Activated T-cell treated with anti-CD3 and anti-CD28 coated beads, Interleukin-2, amount 50 U/mL, for 48 hours (primary cell): ENCODE measurements at regions not wholly inside any gene's neighbourhood (a gene's known extent, or its start where the extent isn't known, plus 50 kb on each side); places are given as distances from the start of the nearest gene placed in this dataset.
"Not testable (repeated sequence)": the region's sequence is repeated elsewhere in the genome, so short reads cannot be mapped to it uniquely, and the experiment has no call there.

Experiments used
- DNase-seq, 2 experiments: peaks; one replicate each; pipeline ENCODE4 v3.0.0-alpha.2; 2020

DNA sequence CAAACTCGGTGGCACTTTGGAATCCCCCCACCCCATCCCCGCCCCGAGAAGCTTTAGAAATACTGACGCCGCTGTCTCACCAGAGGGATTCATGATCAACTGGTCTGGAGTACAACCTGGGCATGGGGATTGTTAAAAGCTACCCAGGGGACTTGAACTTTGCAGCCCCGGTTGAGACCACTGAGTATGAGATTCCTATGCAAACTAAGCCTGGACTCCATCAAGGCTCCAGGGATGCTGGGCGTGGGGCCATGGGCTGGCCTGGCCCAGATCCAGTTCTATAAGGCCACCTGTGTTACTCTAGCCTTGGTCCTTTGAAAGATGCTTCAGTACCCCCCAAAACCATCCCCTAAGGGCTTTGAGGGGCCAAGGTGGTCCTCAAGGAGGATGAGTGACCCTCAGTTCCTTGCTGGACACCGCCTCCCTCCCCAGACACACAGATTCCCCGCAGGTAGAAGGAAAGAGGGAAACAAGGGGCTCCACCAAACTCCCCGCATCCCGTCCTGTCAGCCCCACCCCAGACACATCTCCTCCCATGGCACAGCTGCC lies 68.5 kb downstream of the MRPL36 start:
- DNase-seq: peak in 1 of 2 experiments; percentile 12

DNA sequence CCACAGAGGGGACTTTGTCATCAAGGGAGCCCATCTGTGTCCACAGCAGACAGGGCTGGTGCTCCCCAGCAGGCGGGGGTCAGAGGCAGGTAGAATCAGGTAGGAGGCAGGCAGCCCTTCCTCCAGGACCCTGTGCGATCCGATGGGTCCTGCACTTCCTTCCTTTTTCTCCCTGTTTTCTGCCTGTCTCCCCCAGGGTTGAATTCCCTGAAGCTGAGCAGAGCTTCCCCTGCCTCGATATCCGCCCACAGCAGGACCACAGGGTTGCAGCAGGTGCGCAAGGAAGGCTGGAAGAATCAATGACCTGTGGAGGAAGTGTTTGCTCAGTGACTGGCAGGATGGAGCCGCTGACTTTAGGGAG lies 69.2 kb downstream of the MRPL36 start:
- DNase-seq: no peak

DNA sequence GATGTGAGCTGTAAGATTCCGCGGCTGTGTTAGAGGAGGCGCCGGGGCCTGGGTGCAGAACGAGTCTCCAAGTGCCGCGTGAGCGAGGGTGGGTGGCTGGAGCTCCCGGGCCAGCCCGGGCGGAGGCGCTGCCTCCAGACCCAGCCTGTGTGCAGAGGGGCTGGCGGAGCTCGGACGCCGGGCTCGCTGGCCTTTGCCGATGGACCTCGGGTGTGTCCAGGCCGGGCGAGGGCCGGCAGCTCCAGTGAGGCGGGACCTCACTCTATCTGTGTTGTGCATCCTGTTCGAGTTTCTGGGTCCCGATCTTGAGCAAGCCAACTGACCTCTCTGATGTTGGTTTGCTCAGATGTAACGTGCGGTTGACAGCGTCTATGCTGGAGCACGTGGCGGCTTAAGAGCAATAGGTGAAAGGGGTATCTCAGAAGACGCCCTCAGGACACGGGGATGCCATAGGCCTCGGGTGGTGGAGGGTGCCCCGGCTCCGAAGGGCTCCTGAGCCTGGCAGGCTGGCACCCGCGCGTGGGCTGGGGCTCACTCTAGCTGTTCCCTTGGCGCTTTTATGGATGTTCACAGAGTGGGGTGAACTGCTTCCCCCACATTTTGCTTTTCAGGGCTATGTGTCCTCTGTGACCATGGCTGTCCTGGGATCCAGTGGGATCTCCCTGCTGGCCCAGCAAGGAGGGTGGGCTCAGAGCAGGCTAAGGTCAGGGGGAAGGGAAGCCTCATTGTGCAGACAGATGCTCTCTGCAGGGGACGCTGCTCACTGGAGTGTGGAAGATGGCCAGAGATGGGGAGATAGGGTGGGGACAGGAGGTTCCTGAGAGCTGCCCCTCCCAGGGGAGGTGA lies 69.8 kb downstream of the MRPL36 start:
- peak in 1 of 2 experiments; percentile 6 for DNase-seq

DNA sequence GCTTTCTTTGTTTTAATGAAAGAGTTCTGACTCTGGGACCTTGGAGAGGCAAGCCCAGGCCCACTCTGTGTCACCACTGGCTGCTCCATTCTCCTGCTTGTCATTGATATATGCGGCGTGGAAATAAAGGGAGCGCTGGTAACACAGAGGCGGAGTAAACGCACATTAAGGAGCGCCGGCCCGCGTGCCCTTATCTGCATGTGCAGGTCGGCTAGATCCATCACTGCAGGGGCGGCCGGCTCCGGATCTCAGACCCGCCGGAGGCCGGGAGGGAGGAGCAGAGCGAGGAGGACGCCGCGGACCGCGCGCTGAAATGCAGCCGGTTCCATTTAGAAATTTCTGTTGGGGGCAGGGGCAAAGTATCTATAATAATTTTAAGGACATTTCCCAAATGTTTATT lies 70.8 kb downstream of the MRPL36 start:
- no peak for DNase-seq

DNA sequence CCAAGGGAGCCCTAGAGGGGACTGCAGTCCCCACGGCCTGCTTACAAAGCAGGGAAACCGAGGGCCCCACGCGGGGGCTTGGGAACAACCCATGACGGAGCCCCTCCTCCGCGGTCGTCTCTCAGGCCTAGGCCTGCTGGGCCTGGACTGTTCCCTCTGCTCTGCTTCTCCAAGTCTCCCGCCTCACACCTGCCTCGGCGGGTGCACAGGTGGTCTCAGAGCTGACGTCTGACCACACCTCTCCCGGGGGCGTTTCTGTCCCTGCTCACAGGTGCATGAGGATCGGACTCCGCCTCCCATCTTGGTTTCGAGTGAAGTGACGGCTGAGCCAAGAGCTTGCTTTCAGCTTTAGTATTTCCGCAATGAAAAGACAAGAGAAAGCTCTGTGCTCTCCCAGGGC lies 72.1 kb downstream of the MRPL36 start:
- DNase-seq: peak; percentile 7 to 13

DNA sequence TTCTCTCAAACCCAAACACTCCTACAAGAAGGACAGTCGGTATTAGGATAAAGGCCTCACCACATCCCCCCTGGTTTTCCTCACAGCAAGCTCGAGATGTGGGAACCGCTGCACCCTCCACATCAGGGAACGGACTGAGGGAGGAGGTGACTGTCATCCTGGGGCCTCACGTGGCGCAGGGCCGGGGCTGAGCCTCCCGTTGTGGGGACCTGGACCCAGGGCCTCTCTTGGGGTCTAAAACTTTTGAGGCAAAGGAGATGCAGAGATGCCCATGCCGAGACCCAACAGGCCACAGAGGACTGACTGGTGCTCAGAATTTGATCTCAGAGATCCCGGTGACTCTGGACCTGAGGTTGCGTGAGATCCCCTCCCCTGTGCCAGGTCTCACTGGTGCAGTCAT lies 72.7 kb downstream of the MRPL36 start:
- peak in 1 of 2 experiments; percentile 5 for DNase-seq

DNA sequence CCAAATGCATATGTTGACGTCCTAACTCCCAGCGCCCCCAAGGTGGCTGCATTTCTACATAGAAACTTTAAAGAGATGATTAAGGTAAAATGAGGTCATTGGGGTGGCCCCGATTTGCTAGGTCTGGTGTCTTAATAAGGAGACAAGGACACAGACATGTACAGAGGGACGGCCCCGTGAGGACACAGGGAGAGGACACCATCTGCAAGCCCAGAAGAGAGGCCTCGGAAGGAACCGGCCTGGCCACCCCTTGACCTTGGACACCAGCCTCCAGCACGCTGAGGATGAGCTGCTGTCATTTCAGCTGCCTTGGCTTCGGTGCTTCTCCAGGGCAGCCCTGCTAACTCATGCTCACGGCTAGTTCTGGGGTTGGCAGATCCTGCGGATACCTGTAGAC lies 73.2 kb downstream of the MRPL36 start:
- DNase-seq: peak in 1 of 2 experiments; percentile 14

DNA sequence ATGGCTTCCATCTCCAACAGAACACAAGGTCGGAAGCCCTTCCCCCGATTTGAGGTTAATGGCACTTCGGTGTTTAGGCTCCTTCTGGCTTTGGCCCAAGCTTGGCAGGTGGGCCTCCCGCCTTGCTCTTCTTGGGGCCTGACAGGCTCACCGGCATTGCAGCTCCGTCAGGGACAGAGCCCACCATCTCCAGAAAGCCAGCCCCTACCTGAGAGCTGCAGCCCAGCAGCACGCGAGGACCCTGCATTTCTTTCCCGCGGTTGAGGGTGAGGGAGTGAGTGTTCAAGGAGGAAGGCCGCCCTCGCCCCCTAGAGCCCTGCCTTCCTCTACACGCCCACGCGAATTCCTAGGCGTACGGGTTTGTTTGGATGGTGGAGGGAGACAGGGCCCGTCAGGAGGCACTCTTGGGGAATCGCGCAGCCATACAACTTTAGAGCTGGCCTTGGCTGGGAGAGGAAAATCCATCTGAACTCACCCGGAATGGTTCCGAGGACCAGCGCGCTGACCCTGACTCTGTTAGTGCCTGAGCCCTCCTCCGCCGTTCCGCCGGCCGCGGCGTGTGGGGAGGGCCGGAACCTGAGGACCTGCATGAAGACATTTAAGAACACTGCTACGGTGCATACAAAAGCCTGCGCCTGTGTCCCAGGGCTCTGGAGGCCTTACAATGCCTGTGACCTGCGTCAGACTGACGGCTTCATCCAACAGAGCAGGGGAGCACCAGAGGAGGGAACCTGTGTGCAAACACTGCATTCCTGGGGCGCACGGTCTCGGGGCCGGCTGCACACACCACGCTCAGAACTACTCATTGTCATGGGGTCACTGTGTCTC lies 73.8 kb downstream of the MRPL36 start:
- peak; percentile 11 to 14 for DNase-seq

DNA sequence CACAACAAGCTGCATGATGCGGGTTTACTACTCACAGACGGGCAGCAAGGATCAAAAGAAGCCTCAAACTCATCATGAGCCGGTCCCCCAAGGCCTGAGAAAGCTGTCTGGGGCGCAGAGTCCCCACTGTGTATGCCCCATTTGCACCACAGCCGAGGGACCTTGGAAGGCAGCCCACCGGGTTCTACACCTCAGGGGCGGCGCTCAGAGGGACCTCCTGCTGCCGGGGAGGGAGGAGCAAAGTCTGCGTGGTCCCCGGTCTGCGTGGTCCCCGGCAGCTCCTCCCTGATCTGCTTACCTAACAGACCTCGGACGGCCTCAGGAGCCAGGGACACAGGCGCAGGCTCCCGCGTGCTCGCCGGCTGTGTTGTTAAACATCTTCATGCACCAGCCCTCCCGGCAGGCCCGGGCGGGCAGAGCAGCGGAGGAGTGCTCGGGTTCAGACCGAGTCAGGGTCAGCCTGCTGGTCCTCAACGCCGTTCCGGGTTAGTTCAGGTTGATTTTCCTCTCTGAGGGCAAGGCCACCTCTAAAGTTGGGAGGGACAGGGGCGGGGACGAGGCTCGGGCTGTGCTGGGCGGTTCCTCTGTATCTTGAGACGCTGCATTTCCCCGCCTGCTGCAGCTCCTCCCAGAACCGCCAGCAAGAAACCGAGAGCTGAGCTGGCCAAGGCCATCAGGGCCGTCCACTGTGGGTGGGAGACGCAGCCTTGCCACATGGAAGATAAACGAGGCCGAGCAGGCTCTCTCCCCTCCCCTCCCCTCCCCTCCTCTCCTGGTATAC lies 74.6 kb downstream of the MRPL36 start:
- peak; percentile 21 to 35 for DNase-seq

DNA sequence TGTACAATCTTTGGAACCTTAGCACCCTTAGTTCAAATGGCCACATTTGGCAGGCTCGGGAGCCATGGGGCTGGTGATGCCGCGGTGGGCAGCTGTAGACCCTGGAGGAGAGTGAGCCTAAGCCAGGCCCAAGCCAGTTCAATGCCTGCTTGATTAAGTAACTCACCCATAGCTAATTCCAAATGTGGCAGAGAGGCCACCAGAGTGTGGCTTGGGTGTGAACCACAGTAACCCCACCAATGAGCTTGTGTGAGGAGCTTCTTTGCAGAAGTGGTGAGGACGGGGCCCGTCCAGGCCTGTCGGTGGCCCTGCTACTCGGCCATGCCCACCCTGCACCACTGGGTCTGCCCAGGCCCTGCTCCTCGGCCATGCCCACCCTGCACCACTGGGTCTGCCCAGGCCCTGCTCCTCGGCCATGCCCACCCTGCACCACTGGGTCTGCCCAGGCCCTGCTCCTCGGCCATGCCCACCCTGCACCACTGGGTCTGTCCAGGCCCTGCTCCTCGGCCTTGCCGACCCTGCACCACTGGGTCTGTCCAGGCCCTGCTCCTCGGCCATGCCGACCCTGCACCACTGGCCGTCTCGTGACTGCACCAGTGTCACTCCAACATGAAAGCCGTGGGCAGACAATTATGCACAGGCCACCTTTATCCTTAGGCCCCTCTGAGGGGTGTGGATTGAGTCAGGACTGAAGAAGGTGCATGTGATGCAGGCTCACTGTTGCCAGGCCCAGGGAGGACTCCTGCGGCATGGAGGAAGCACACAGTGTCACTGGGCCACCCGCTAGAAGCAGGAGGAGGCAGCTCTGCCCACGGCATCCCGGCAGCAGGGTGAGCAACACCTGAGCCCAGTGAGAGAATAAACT lies 75.4 kb downstream of the MRPL36 start:
- peak; percentile 4 to 14 for DNase-seq

DNA sequence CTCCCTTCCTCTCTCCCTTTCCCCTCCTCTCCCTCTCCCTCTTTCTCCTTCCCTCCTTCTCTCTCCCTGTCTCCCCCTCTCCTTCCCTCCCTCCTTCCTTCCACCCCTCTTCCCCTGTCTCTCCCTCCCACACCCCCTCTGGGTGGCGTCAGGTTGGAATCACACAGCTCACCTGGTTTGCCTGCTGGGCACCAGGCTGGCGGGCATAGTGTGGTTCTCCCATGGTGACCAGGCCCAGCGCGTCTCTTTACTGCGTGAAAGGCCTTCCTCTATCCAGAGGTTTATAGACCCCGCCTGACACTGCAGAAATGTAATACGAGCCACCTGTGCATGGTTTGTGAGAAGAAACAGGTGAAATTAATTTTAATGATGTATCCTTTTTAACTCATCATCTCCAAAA lies 76.2 kb downstream of the MRPL36 start:
- no peak for DNase-seq

DNA sequence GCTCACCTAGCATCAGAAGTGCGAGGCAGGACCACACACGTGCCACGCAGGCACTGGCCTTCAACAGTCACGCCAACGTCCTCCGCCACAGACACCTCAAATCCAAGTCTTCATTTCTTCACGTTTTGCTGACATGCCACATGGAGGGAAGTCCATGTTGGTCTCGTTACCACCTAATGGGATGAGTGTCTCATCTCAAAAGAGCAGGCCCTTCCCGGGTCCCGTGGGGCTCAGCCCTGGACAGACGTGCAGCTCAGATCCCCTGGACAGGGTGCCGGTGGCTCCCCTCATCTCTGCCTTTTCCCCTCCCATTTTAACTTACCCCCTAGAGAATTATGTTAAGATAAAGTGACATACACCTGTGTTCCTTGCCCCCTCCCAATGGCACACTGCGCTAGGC lies 76.8 kb downstream of the MRPL36 start:
- peak in 1 of 2 experiments; percentile 5 for DNase-seq

DNA sequence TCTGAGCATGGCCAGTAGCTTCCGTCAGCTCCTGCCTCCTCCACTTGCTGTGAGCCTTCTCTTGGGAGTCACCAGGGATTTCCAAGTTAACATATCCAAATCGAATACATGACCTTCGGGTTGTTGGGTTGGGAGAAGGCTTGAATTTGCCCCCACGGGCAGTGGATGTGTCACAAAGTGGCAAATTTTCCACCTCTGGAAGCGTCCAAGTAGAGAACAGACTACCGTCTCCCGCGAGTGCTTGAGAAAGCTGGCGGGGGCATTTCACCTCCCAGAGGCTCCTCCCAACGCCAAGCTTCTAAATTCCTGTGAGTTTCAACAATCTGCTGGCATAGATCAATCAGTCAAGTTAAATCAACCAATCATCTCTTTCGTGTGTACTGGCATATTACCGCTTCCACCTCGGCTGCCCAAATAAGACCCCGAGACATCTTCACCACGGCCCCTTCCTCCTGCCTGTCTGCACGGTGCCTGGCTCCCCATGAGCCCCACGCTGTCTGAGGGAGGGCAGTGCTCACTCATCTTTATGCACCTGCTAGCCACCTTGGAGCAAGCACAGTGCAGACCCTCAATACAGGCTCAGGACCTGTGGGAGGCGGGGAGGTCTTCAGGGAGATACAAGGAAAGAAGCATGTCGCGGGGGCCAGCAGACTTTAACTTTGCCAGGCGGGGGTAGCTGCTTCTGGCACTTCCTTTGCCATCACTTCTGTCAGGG lies 79.1 kb downstream of the MRPL36 start:
- no peak for DNase-seq

DNA sequence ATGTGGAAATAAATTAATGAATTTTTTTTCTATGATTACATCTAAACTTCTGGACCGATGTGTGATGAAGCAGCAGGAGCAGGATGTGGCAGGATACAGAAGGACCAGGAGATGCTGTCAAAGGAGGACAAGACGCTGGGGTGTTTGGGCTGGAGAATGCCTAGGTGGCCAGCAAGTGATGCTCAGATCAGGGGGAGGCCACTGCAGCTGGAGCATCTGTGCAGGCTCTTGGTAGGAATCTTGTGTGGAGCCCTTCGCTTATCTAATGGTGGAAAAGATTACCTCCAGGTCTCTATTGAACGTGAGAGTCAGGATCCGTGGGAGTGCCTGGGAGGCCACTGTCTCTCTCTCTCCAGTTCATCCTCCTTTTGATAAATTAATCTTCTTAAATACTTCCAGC lies 79.8 kb downstream of the MRPL36 start:
- DNase-seq: no peak

DNA sequence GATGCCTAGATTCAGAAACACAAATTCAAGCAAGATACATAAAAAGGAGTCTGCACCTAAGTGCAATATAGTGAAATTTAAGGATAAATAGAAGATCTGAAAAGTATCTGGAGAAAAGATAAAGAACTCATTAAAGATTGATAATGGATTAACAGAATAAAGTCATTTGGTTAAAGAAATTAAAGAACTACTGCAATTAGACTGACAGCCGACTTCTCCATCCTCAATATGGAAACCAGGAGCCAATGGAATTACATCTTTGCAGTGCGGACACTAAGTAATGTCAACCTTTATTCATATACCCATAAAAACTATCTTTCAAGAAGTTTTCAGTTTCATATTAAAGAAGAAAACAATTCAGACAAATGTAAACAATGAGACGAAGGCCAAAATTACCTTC lies 81.0 kb downstream of the MRPL36 start:
- no peak for DNase-seq

DNA sequence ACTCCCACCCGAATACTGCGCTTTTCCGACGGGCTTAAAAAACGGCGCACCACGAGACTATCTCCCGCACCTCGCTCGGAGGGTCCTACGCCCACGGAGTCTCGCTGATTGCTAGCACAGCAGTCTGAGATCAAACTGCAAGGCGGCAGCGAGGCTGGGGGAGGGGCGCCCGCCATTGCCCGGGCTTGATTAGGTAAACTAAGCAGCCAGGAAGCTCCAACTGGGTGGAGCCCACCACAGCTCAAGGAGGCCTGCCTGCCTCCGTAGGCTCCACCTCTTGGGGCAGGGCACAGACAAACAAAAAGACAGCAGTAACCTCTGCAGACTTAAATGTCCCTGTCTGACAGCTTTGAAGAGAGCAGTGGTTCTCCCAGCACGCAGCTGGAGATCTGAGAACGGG lies 89.5 kb downstream of the MRPL36 start:
- DNase-seq: not testable (repeated sequence)

DNA sequence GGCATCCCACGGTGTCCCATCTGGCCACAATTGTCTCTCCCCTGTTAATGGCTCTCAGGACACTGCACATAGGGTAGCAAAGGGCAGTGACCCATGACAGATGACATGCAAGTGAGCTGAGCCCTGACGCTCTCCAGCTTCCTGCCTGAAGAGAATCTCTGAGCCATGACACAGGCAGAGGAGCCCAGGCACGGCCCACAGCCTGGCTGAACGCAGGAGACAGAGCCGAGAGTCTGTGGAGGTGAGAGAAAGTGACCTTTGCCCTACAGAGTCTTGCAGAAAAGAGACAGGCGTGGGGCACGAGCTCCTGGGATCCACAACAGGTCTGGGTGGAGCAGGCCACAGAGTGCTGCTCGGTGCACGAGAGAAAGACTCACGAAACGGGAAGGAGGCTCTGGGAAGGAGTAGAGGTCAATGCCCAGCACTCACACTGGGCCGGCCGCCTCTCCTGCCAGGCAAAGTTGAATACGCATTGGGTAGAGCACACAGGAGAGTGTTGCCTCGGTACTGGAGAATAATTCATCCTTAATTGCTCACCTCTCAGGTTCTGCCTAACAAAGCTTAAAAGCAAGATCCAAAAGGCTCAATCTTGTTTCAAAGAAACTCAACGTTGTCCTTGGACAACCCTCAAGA lies 90.3 kb downstream of the MRPL36 start:
- DNase-seq: no peak

DNA sequence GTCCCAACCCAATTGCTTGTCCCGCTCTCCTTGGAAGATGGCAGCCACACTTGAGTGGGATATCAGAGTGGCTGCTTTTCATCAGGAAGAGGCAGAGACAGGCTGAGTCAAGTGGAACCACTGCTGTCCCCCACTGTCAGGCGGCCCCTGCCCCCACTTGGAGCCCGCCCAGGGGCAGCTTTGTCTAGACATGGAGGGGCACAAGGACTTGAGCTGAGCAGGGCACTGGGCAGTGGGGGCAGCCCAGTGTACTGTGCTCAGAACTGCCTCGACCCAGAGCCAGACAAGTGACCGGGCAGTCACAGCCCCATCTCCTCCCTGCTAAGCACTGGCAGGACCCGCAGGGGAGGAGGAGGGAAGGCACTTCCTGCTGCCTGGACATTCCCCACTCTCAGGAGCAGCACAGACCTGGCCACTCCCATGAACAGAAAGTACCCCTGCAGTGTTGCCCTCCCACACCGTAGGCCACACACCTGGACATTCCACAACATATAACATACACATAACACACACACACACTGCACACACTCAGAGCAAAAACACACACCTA lies 91.0 kb downstream of the MRPL36 start:
- DNase-seq: no peak

DNA sequence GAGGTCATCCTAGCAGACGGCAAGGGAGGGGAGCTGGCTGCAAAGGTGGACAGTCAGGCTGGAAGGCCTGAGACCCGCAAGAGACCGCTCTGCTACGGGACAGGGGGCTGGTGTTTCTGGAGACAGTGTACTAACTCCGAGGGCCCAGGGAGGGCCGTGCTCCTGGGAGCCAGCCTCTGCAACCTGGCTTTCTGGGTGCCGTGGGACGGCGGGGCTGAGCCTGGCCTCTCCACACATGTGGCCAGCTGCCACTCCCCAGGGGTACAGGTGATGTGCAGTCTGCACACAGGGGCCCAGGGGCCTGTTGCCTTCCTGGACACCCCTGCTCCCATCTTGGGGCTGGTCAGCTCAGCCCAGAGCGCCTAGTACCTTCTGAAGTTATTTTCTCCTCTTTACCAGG lies 92.2 kb downstream of the MRPL36 start:
- no peak for DNase-seq

DNA sequence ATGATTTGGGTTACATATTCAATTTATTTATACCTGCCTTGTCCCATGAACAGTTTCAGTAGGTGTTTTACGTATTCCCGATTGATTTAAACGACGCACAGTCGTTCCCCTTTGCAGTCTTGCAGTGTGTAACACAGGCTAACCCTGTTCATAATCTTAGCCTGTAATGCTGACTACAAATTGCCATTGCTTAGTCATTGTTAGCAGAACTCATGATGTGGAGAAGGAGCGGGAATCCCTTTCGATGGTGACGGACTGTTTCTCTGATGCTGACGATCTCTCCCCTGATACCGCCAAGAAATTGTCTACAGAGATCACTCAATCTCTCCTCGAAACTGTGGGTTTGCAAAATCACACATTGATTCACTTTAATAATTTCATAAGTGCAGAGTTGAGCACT lies 93.2 kb downstream of the MRPL36 start:
- no peak for DNase-seq

DNA sequence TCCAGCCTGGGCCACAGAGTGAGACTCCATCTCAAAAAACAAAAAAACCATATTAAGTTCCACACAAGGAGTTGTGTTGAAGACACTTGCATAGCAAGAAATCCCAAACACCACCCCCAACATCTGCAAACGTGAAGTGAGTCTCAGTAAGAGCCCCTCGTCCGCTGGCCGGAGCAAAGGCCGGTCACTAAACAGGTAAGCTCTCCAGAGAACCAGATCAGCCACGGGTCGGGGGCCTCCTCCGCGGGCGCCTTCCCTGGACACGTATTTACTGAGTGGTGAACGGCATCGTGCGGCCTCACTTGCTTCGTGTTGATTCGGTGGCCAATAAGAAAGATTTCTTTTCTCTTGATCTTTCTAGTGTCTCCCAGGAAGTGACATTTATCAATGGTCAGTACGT lies 93.6 kb downstream of the MRPL36 start:
- no peak for DNase-seq
